Vagina (tissue), 2 donors: ENCODE measurements at regions not wholly inside any gene's neighbourhood (a gene's known extent, or its start where the extent isn't known, plus 50 kb on each side); places are given as distances from the start of the nearest gene placed in this dataset.

Experiments used
- POLR2A ChIP-seq, 2 donors: fragments of 450-650 bp; IDR thresholded peaks; one replicate each; pipeline ENCODE4 v1.6.1; 2017; ENCODE audit warnings: antibody characterized with exemption in 2 of 2, mild to moderate bottlenecking in 2 of 2, moderate library complexity in 2 of 2
- TF ChIP-seq, protein P1 (sequence below), 3 experiments: fragments of 450-650 bp in 2 of 3; fragments of 200-600 bp in 1 of 3; sonication (generic) in 1 of 3; IDR thresholded peaks; one replicate each; pipeline ENCODE4 v1.5.1; 2017 to 2019; ENCODE audit warnings: antibody characterized with exemption in 3 of 3, mild to moderate bottlenecking in 2 of 3, moderate library complexity in 2 of 3

DNA sequence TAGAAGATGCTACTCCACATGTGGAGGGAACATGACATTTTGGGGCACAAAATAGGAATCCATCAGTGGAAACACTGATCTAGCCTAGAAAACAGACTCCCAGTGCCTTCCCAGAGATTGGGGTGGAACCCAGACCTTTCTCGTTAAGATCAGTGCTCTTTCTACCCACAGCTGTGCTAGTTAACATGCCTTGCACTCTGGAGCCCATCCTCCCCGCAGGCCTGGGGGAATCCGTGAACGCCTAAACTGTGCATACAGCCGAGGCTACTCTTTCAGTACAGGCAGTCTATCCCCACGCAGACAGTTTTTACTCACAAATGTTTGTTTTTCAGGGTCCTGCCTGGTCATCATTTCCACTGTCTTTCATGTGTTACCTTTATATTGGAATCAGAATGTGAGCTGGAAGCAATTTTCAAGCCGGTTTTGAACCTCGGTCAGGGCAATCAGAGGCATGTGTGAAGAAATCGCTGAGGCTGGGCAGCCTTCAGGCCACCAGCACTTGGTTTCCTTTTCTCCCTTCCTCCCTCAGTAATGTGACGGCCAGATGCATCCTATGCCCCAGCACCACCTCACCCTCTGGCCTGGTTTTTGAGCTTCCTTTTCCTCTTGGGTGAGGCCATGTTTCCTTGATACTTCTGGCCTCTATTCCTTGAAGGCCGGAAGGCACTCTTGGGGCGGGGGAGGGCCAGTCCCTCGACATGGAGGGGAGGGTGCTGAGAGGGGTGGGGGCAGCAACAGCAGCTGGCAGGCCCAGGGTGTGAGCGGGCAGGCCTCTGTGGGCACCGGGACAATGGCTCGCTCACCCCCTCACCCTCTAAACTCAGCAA lies 123.6 kb upstream of the GALNT15 start:
- TF ChIP-seq, protein P1, sequence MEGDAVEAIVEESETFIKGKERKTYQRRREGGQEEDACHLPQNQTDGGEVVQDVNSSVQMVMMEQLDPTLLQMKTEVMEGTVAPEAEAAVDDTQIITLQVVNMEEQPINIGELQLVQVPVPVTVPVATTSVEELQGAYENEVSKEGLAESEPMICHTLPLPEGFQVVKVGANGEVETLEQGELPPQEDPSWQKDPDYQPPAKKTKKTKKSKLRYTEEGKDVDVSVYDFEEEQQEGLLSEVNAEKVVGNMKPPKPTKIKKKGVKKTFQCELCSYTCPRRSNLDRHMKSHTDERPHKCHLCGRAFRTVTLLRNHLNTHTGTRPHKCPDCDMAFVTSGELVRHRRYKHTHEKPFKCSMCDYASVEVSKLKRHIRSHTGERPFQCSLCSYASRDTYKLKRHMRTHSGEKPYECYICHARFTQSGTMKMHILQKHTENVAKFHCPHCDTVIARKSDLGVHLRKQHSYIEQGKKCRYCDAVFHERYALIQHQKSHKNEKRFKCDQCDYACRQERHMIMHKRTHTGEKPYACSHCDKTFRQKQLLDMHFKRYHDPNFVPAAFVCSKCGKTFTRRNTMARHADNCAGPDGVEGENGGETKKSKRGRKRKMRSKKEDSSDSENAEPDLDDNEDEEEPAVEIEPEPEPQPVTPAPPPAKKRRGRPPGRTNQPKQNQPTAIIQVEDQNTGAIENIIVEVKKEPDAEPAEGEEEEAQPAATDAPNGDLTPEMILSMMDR (IDR thresholded peaks at IDR 0.05): no peak
- TF ChIP-seq POLR2A (IDR thresholded peaks at IDR 0.05): no peak
